Peyer's patch (tissue), 4 donors: ENCODE measurements at regions not wholly inside any gene's neighbourhood (a gene's known extent, or its start where the extent isn't known, plus 50 kb on each side); places are given as distances from the start of the nearest gene placed in this dataset.

Source experiments
- CTCF ChIP-seq, 6 experiments: fragments of 450-650 bp in 4 of 6; fragments of 200-600 bp in 2 of 6; sonication (generic) in 1 of 6; IDR thresholded peaks; one replicate each; pipeline ENCODE4 v1.5.1; 2017 to 2019; ENCODE audit warnings: antibody characterized with exemption in 6 of 6, mild to moderate bottlenecking in 3 of 6, moderate library complexity in 1 of 6
- POLR2A ChIP-seq, 2 donors: fragments of 450-650 bp; IDR thresholded peaks; one replicate each; pipeline ENCODE4 v1.5.1; 2017; ENCODE audit warnings: antibody characterized with exemption in 2 of 2, mild to moderate bottlenecking in 2 of 2, moderate library complexity in 2 of 2

DNA sequence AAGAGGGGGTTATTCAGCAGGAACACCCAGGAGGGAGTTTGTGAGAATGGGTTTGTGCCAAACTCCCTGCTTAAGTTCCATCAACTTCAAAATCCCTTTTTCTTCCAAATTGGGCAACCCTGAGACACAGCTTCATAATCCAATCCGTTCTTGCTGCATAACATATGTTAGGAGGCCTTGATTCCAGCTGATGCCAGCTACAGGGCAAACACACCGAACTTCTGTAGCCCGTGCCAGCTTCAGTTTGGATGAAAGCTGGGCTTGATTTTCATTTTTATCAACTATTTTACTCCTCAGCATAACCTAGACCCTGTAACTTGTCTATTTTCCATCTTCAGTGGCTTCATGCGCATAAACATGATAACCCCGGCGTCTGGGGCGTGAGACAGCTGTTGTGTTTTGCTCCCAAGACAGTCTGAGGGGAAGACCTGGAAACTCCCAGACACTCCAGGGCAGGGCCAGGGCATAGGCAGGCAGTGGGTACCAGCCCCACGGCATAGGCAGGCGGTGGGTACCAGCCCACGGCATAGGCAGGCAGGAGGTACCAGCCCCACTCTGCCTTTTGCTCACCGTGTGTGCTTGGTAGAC is 220.4 kb downstream of the C16orf95 start:
- TF ChIP-seq CTCF (IDR thresholded peaks at IDR 0.05), result no peak
- no peak for TF ChIP-seq POLR2A (IDR thresholded peaks at IDR 0.05)
